Adrenal gland (tissue), 9 donors: ENCODE measurements at regions not wholly inside any gene's neighbourhood (a gene's known extent, or its start where the extent isn't known, plus 50 kb on each side); places are given as distances from the start of the nearest gene placed in this dataset.
"Not testable (repeated sequence)": the region's sequence is repeated elsewhere in the genome, so short reads cannot be mapped to it uniquely, and the experiment has no call there.

Experiments
- DNase-seq, 7 donors: peaks; one replicate each; pipeline ENCODE4 v3.0.0-alpha.2; 2019 to 2020
- H3K27ac ChIP-seq, 5 donors: fragments of 200-600 bp; sonication (generic) in 4 of 5; 1 replicate in 3 of 5; 2 replicates in 2 of 5; pipeline versions ENCODE4 v1.5.1 to v1.8.0; 2016 to 2020; ENCODE audit warnings: mild to moderate bottlenecking in 1 of 5
- H3K27me3 ChIP-seq: fragments of 200-600 bp; 2 replicates; pipeline ENCODE4 v1.8.0; 2021
- H3K36me3 ChIP-seq, 2 donors: fragments of 200-600 bp; replicated peaks in 1 of 2; 1 replicate in 1 of 2; 2 replicates in 1 of 2; pipeline versions ENCODE4 v1.5.1 to v1.8.0; 2018 to 2022
- H3K4me1 ChIP-seq, 2 donors: fragments of 200-600 bp; replicated peaks in 1 of 2; 1 replicate in 1 of 2; 2 replicates in 1 of 2; pipeline versions ENCODE4 v1.5.1 to v1.8.0; 2018 to 2021
- H3K4me3 ChIP-seq, 4 donors: fragments of 200-600 bp; sonication (generic) in 3 of 4; one replicate each; pipeline ENCODE4 v1.5.1; 2016 to 2018
- H3K9me3 ChIP-seq, 3 donors: fragments of 200-600 bp; sonication (generic) in 1 of 3; replicated peaks in 1 of 3; 1 replicate in 2 of 3; 2 replicates in 1 of 3; pipeline versions ENCODE4 v1.5.1 to v1.8.0; 2016 to 2021
- POLR2A ChIP-seq, 2 donors: fragments of 450-650 bp; IDR thresholded peaks; one replicate each; pipeline ENCODE4 v1.6.1; 2017; ENCODE audit warnings: antibody characterized with exemption in 2 of 2, mild to moderate bottlenecking in 2 of 2, moderate library complexity in 1 of 2
- WGBS, 4 donors: extraction: QIAGEN DNeasy Blood & Tissue Kit in 2 of 4; methylation state at CpG; one replicate each; pipeline versions ENCODE4 v1.1.5 to v1.1.7; 2013 to 2017; 5-methylcytosine and 5-hydroxymethylcytosine counted together
- intact Hi-C, 2 donors: fragments of 100-400 bp; cut with DNase I; formaldehyde crosslinking; loops; one replicate each; pipeline versions ENCODE4 v1.14.1 to v1.15.0; 2022 to 2023
- TF ChIP-seq, protein P1 (sequence below), 6 experiments: fragments of 450-650 bp in 4 of 6; fragments of 200-600 bp in 2 of 6; sonication (generic) in 1 of 6; IDR thresholded peaks; 1 replicate in 5 of 6; 2 replicates in 1 of 6; pipeline versions ENCODE4 v1.5.1 to v1.8.0; 2016 to 2021; ENCODE audit warnings: antibody characterized with exemption in 6 of 6, mild to moderate bottlenecking in 2 of 6, moderate library complexity in 1 of 6
- donor health status: healthy with polysubstance abuse.
- donor health status: Bipolar disorder and iron deficiency.
- donor health status: DM: yes; HTN: yes; CAD: no.
- donor health status: DM: no; HTN: no; CAD: no.
- donor health status: DM: no; HTN: no; CAD: no.

DNA sequence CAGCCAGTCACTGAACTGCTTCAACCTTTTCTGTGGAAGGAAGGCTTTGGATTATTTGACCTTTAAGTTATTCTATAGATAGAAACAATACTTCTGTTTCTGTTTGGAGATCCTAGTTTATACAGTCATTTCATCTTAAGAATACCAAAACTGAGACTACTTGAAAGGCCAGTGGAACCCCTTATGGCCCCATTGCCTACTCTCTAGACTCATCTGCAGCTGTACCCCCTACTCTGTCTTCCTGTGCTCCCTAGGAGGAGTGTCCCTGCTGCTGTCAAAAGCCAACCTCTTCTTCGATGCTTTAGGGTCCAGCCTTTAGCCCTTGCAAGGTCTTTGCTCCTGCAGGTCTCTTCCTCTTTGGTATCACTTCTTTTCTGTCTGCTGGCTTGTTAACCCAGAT is 169.6 kb downstream of the EDEM1 start:
- H3K4me3 ChIP-seq: no peak overlapping the region
- no peaks in the 10 kb centered on the region for H3K4me1 ChIP-seq
- intact Hi-C loops: no loop called here
- no peaks in the 10 kb centered on the region for H3K36me3 ChIP-seq
- no peaks in the 10 kb centered on the region for H3K9me3 ChIP-seq
- no peak for TF ChIP-seq POLR2A (IDR thresholded peaks at IDR 0.05)
- DNase-seq: no peak
- H3K27me3 ChIP-seq: no peaks in the 10 kb centered on the region
- no peak overlapping the region for H3K27ac ChIP-seq
- 66 to 93% (median 69%) methylated on average over 1 of the region's 1 CpG for WGBS, 4 donors

DNA sequence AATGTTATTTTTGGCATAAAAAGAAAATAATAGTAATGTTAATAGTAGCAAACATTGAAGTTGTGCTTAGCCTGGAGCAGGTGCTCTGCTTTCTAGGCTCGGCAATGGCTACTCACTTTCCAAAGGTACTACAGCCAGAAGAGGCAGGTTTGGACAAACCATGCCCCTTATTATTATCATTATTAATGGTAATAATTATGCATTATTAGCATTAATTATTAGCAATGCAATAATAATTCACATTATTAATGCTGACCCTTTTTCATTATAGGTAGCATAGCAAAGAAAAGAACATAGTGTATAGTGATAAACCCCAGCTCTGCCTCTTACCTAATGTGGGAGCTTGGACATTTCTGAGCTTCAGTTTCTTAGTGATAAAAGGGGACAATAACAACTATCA is 171.4 kb downstream of the EDEM1 start:
- Histone ChIP-seq H3K27me3 (no peaks in the 10 kb centered on the region), H3K27ac (no peak overlapping the region), H3K4me1 (no peaks in the 10 kb centered on the region), H3K4me3 (no peak overlapping the region), H3K36me3 (no peaks in the 10 kb centered on the region), H3K9me3 (no peaks in the 10 kb centered on the region)
- intact Hi-C loops: no loop called here
- 70 to 94% (median 79%) methylated on average over 1 of the region's 1 CpG for WGBS, 4 donors
- TF ChIP-seq POLR2A (IDR thresholded peaks at IDR 0.05): no peak
- TF ChIP-seq, protein P1, sequence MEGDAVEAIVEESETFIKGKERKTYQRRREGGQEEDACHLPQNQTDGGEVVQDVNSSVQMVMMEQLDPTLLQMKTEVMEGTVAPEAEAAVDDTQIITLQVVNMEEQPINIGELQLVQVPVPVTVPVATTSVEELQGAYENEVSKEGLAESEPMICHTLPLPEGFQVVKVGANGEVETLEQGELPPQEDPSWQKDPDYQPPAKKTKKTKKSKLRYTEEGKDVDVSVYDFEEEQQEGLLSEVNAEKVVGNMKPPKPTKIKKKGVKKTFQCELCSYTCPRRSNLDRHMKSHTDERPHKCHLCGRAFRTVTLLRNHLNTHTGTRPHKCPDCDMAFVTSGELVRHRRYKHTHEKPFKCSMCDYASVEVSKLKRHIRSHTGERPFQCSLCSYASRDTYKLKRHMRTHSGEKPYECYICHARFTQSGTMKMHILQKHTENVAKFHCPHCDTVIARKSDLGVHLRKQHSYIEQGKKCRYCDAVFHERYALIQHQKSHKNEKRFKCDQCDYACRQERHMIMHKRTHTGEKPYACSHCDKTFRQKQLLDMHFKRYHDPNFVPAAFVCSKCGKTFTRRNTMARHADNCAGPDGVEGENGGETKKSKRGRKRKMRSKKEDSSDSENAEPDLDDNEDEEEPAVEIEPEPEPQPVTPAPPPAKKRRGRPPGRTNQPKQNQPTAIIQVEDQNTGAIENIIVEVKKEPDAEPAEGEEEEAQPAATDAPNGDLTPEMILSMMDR (IDR thresholded peaks at IDR 0.05): no peak
- DNase-seq: no peak

DNA sequence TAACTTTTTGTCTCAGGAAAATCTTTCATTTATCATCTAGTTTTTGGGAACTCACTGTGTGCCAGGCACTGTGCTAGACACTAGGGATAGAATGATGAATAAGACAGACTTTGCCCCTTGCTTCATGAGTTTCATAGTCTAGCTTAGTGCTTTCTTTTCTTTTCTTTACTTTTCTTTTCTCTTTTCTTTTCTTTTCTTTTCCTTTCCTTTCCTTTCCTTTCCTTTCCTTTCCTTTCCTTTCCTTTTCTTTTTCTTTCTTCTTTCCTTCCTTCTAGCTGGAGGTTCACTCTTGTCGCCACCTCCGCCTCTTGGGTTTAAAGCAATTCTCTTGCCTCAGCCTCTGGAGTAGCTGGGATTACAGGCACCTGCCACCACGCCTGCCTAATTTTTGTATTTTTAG is 172.9 kb downstream of the EDEM1 start:
- H3K9me3 ChIP-seq: no peaks in the 10 kb centered on the region
- H3K27ac ChIP-seq: no peak overlapping the region
- WGBS, 4 donors: 80 to 88% (median 85%) methylated on average over 3 of the region's 3 CpGs
- H3K4me1 ChIP-seq: no peaks in the 10 kb centered on the region
- intact Hi-C loops: no loop called here
- DNase-seq: no peak
- H3K36me3 ChIP-seq: no peaks in the 10 kb centered on the region
- no peak overlapping the region for H3K4me3 ChIP-seq
- TF ChIP-seq POLR2A (IDR thresholded peaks at IDR 0.05): no peak
- TF ChIP-seq, protein P1 (IDR thresholded peaks at IDR 0.05): no peak
- H3K27me3 ChIP-seq: no peaks in the 10 kb centered on the region

DNA sequence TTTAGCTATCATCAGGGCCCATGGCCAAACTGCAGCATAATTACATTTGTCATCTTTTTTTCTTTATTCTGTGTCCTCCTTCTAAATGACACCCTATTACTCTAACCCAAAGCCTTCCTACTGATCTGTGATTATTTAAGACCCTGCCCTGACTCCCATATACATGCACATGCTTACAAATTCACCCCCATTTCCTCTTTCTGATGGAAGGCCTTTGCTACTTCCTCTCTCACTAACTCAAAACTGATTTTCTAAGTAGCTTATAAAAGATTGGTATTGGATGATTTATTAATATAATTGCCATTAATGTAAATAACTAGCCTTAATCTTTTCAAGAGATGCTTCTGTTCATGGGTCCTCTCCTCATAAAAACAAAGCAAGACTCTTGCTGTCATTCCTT is 179.2 kb downstream of the EDEM1 start:
- no peaks in the 10 kb centered on the region for H3K4me1 ChIP-seq
- no peak for TF ChIP-seq POLR2A (IDR thresholded peaks at IDR 0.05)
- TF ChIP-seq, protein P1 (IDR thresholded peaks at IDR 0.05): no peak
- DNase-seq: no peak
- intact Hi-C loops: no loop called here
- H3K4me3 ChIP-seq: no peak overlapping the region
- no peaks in the 10 kb centered on the region for H3K27me3 ChIP-seq
- no peak overlapping the region for H3K27ac ChIP-seq
- H3K36me3 ChIP-seq: no peaks in the 10 kb centered on the region
- no peaks in the 10 kb centered on the region for H3K9me3 ChIP-seq

DNA sequence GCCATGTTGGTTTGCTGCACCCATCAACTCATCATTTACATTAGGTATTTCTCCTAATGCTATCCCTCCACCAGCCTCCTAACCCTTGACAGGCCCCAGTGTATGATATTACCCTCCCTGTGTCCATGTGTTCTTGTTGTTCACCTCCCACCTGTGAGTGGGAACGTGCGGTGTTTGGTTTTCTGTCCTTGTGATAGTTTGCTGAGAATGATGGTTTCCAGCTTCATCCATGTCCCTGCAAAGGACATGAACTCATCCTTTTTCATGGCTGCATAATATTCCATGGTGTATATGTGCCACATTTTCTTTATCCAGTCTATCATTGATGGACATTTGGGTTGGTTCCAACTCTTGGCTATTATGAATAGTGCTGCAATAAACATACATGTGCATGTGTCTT is 184.0 kb downstream of the EDEM1 start:
- H3K27me3 ChIP-seq, H3K9me3 ChIP-seq, H3K36me3 ChIP-seq, DNase-seq, H3K27ac ChIP-seq, H3K4me1 ChIP-seq, intact Hi-C loops, H3K4me3 ChIP-seq: not testable (repeated sequence)
- 81 to 96% (median 89%) methylated on average over 2 of the region's 2 CpGs for WGBS, 4 donors
